NCI-H2081 (cell line): ENCODE measurements at regions not wholly inside any gene's neighbourhood (a gene's known extent, or its start where the extent isn't known, plus 50 kb on each side); places are given as distances from the start of the nearest gene placed in this dataset.
"Not testable (repeated sequence)": the region's sequence is repeated elsewhere in the genome, so short reads cannot be mapped to it uniquely, and the experiment has no call there.

Experiments
- DNase-seq, 2 experiments: peaks; one replicate each; lab custom pipeline; 2025; lab: John Stamatoyannopoulos, UW

- no peak for DNase-seq
Observed at GRCh38 chr7:32223071-32223650, 153.0 kb upstream of the PDE1C start.

- no peak for DNase-seq
Observed at GRCh38 chr7:32222251-32222900, 152.2 kb upstream of the PDE1C start.

GRCh38 chr7:32221736-32222135 is 151.5 kb upstream of the PDE1C start:
- DNase-seq: no peak

- no peak for DNase-seq
Observed at GRCh38 chr7:32221056-32221455, 150.8 kb upstream of the PDE1C start.

- not testable (repeated sequence) for DNase-seq
Observed at GRCh38 chr7:32219831-32220230, 149.6 kb upstream of the PDE1C start.

GRCh38 chr7:32219416-32219815 is 149.2 kb upstream of the PDE1C start:
- DNase-seq: no peak

- no peak for DNase-seq
Observed at GRCh38 chr7:32218741-32219288, 148.6 kb upstream of the PDE1C start.

GRCh38 chr7:32218154-32218467 is 147.9 kb upstream of the PDE1C start:
- DNase-seq: no peak

GRCh38 chr7:32217341-32218153 is 147.3 kb upstream of the PDE1C start:
- no peak for DNase-seq

GRCh38 chr7:32216759-32217158 is 146.6 kb upstream of the PDE1C start:
- no peak for DNase-seq

GRCh38 chr7:32215697-32216096 is 145.5 kb upstream of the PDE1C start:
- no peak for DNase-seq

GRCh38 chr7:32214913-32215312 is 144.7 kb upstream of the PDE1C start:
- DNase-seq: no peak

- no peak for DNase-seq
Observed at GRCh38 chr7:32212321-32212720, 142.1 kb upstream of the PDE1C start.

GRCh38 chr7:32206987-32207386 is 136.8 kb upstream of the PDE1C start:
- no peak for DNase-seq

- DNase-seq: no peak
Observed at GRCh38 chr7:32206488-32206887, 136.3 kb upstream of the PDE1C start.

- DNase-seq: not testable (repeated sequence)
Observed at GRCh38 chr7:32205298-32205824, 135.2 kb upstream of the PDE1C start.

GRCh38 chr7:32204361-32205018 is 134.3 kb upstream of the PDE1C start:
- DNase-seq: peak; percentile 65 to 70

GRCh38 chr7:32200646-32201045 is 130.4 kb upstream of the PDE1C start:
- no peak for DNase-seq

- no peak for DNase-seq
Observed at GRCh38 chr7:32194537-32194936, 124.3 kb upstream of the PDE1C start.

GRCh38 chr7:32191305-32191704 is 121.1 kb upstream of the PDE1C start:
- no peak for DNase-seq

- no peak for DNase-seq
Observed at GRCh38 chr7:32179567-32179966, 109.4 kb upstream of the PDE1C start.

GRCh38 chr7:32178677-32179366 is 108.6 kb upstream of the PDE1C start:
- DNase-seq: no peak
